T-helper 17 cell (primary cell): ENCODE measurements at regions not wholly inside any gene's neighbourhood (a gene's known extent, or its start where the extent isn't known, plus 50 kb on each side); places are given as distances from the start of the nearest gene placed in this dataset.
A peak's percentile ranks its signal among the peaks of the same experiment; 100 is the strongest.

Source experiments
- ATAC-seq: fragments of 150-1000 bp; cut with Tn5 transposase; 2 replicates; pipeline ENCODE4 v1.10.0; 2021; ENCODE audit warnings: mild to moderate bottlenecking, moderate library complexity
- DNase-seq, 3 donors: peaks; one replicate each; pipeline versions ENCODE4 v3.0.0 to v3.0.0-alpha.2; 2020 to 2021
- H3K9me3 ChIP-seq: one replicate; pipeline ENCODE4 v1.7.0; 2013; ENCODE audit warnings: low read length, mild to moderate bottlenecking; ENCODE audit not compliant: control insufficient read depth, poor library complexity, severe bottlenecking
- H3K27ac Mint-ChIP-seq: one replicate; pipeline ENCODE4 v1.8.0; 2022; ENCODE audit warnings: mild to moderate bottlenecking, moderate library complexity, mixed read lengths
- H3K27me3 Mint-ChIP-seq: one replicate; pipeline ENCODE4 v1.8.0; 2022; ENCODE audit warnings: mixed read lengths
- H3K36me3 Mint-ChIP-seq: one replicate; pipeline ENCODE4 v1.8.0; 2022; ENCODE audit warnings: low read depth, mixed read lengths
- H3K4me1 Mint-ChIP-seq: one replicate; pipeline ENCODE4 v1.8.0; 2022; ENCODE audit warnings: mild to moderate bottlenecking, mixed read lengths
- H3K4me3 Mint-ChIP-seq: one replicate; pipeline ENCODE4 v1.8.0; 2022; ENCODE audit warnings: mild to moderate bottlenecking, moderate library complexity, mixed read lengths

DNA sequence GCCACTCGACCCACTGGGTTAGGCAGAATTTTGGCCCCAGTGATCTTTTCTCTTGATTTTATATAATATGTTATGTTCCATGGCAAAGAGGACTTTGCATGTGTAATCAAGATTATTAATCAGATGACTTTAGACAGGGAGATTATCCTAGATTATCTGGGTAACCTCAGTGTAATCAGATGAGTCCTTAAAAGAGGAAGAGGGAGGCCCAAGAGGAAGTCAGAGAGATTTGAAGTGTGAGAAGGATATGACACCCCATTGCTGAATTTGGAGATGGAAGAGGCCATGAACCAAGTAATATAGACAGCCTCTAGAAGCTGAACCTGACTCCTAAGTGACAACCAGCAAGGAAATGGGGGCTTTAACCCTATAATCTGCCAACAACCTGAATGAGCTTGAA, 117.1 kb upstream of the CSF3R start:
- Mint-ChIP-seq H3K4me1 (peaks cover 2% of the 10 kb centered on the region), H3K4me3 (no peak overlapping the region), H3K27ac (no peak overlapping the region), H3K36me3 (no peaks in the 10 kb centered on the region), H3K27me3 (peaks cover 47% of the 10 kb centered on the region)
- ATAC-seq (no peak), DNase-seq (no peak)
- H3K9me3 ChIP-seq: no peaks in the 10 kb centered on the region

DNA sequence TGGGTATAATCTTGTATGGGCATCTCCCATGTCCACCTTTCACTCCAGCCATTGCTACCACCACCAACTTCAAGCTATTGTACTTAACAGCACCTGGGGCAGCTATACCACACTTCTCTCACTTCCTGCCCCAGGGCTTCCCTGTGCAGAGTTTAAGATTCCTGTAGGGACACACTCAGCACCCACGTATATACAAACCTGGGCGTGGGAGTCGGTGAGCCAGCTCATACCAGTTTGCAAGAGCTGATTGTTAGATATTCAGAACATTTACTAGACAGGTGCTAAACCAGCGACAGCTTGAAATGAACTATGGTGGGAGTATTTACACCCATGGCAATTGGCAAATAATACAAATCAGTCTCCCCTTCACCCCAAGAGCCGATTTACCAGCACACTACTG, 114.8 kb upstream of the CSF3R start:
- H3K36me3 Mint-ChIP-seq: no peaks in the 10 kb centered on the region
- H3K27ac Mint-ChIP-seq: no peak overlapping the region
- peaks cover 61% of the 10 kb centered on the region for H3K27me3 Mint-ChIP-seq
- no peaks in the 10 kb centered on the region for H3K9me3 ChIP-seq
- H3K4me1 Mint-ChIP-seq: peaks cover 2% of the 10 kb centered on the region
- ATAC-seq (no peak), DNase-seq (no peak)
- H3K4me3 Mint-ChIP-seq: peak overlapping the region; percentile 16

DNA sequence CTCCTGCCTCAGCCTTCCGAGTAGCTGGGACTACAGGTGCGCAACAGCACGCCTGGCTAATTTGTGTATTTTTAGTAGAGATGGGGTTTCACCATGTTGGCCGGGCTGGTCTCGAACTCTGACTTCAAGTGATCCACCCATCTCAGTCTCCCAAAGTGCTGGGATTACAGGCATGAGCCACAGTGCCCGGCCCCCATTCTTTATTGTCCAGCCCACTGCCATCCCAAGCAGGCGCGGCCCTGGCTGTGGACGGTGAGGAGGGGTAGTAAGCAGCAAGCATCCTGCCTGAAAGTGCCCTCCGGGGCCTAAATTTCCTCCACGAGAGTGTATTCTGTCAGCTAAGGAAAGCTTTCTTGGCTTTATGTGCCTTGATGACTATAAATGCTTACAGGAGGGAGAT, 113.2 kb upstream of the CSF3R start:
- no peak for ATAC-seq
- no peaks in the 10 kb centered on the region for H3K36me3 Mint-ChIP-seq
- peaks cover 3% of the 10 kb centered on the region for H3K4me1 Mint-ChIP-seq
- no peak overlapping the region for H3K4me3 Mint-ChIP-seq
- H3K9me3 ChIP-seq: no peaks in the 10 kb centered on the region
- H3K27me3 Mint-ChIP-seq: peaks cover 60% of the 10 kb centered on the region
- H3K27ac Mint-ChIP-seq: no peak overlapping the region
- DNase-seq: no peak

DNA sequence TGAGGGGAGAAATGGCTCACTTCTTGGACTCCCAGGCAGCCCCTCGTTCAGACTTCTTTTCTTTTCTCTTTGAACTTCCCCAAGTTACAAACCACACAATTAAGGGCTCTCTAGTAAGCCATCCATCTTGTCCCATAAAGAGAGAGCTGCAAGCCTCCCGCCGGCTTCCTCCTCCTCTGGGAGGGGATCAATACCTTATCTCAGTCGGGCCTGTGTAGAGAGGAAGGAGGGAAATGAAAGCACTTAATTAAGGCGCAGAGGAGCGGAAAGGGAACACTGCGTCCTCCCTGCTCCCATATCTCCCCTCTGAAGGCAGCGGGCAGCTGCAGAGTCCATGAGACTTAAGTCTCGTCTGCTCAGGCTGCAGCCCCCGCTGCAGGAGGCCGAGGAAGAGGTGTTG, 112.6 kb upstream of the CSF3R start:
- no peak for ATAC-seq
- peaks cover 4% of the 10 kb centered on the region for H3K4me1 Mint-ChIP-seq
- no peaks in the 10 kb centered on the region for H3K9me3 ChIP-seq
- H3K4me3 Mint-ChIP-seq: no peak overlapping the region
- H3K27ac Mint-ChIP-seq: no peak overlapping the region
- peaks cover 66% of the 10 kb centered on the region for H3K27me3 Mint-ChIP-seq
- no peak for DNase-seq
- H3K36me3 Mint-ChIP-seq: no peaks in the 10 kb centered on the region

DNA sequence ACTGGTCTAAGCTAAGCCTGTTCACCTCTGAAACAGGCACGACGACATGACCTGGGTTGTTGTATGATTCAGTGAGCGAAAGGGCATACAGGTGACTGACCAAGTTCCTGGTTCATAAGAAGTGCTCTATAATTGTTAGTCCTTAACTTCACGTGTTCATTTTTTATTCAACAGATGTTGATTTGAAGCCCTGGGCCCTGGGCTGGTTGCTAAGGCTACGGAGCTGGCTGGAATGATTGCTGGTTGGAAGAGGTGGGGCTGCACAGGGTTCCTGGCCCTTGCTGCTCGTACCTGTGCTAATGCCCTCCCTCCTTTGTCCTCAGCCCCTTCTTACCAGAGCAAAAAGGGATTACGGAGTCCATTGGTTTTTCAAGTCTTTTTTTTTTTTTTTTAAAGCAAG, 111.3 kb upstream of the CSF3R start:
- H3K4me3 Mint-ChIP-seq: no peak overlapping the region
- no peak for ATAC-seq
- H3K4me1 Mint-ChIP-seq: peaks cover 4% of the 10 kb centered on the region
- peaks cover 74% of the 10 kb centered on the region for H3K27me3 Mint-ChIP-seq
- no peaks in the 10 kb centered on the region for H3K36me3 Mint-ChIP-seq
- H3K27ac Mint-ChIP-seq: no peak overlapping the region
- no peaks in the 10 kb centered on the region for H3K9me3 ChIP-seq
- DNase-seq: no peak

DNA sequence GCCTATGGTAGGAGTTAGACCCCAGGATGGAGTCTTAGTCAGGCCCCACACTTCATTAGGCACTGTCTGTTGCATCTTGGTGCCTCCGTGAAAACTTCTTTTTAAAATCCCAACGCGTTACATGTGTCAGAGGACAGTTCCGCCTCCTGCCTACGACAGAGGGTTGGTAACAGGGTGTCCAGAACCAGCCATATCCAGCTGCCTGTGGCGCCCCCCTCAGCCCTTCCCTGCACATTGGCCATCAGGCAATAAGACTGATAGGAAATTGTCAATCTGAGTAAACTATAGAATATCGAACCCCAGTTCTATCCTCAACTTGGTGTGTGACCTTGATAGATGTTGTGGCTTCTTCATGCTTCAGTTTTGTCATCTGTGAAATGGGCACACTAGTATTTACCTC, 108.6 kb upstream of the CSF3R start:
- no peaks in the 10 kb centered on the region for H3K9me3 ChIP-seq
- Mint-ChIP-seq H3K4me3 (no peak overlapping the region), H3K4me1 (peaks cover 6% of the 10 kb centered on the region), H3K27me3 (peaks cover 75% of the 10 kb centered on the region), H3K36me3 (peaks cover 2% of the 10 kb centered on the region), H3K27ac (no peak overlapping the region)
- ATAC-seq (no peak), DNase-seq (no peak)

DNA sequence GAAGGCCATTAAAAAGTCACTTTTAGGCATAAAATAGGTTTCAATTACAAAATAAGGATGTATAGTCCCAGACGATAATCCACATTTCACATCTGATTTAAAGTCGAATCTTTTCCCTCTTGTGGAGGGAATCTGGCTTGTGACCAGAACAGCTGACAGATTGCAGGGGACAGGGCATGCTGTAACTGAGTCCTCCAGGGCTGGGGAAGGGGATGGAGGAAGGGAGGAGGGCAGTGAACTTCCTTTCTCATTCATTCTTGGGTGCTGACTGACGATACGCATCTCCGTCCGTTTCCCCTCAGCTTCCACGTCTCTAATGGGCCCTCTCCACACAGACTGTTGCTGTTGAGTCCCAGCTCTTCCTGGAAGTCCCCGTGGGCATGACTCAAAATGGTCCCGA, 108.1 kb upstream of the CSF3R start:
- Mint-ChIP-seq H3K36me3 (peaks cover 2% of the 10 kb centered on the region), H3K27ac (no peak overlapping the region), H3K4me3 (no peak overlapping the region), H3K4me1 (peaks cover 7% of the 10 kb centered on the region), H3K27me3 (peaks cover 75% of the 10 kb centered on the region)
- no peaks in the 10 kb centered on the region for H3K9me3 ChIP-seq
- DNase-seq: no peak
- no peak for ATAC-seq

DNA sequence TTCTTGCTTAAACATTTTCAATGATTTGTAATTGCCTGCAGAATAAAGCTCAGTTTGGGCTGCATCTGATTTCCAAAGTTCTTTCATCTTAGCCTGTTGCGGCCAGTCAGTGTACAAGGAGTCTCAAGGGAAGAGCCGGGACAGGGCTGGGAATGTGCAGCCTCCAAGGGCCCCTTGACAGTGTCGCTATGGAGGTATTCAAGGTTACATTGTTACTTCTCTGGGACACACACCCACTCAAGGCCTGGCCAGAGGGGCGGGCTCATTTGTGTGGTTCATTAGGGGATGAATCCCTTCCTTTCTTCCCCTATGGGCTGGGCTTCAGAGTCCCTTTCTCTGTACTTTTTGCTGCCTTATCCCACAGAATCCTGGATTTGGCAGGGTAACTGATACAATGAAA, 107.6 kb upstream of the CSF3R start:
- no peaks in the 10 kb centered on the region for H3K9me3 ChIP-seq
- Mint-ChIP-seq H3K36me3 (peaks cover 2% of the 10 kb centered on the region), H3K27me3 (peaks cover 76% of the 10 kb centered on the region), H3K27ac (no peak overlapping the region), H3K4me3 (no peak overlapping the region), H3K4me1 (peaks cover 6% of the 10 kb centered on the region)
- DNase-seq (no peak), ATAC-seq (no peak)

DNA sequence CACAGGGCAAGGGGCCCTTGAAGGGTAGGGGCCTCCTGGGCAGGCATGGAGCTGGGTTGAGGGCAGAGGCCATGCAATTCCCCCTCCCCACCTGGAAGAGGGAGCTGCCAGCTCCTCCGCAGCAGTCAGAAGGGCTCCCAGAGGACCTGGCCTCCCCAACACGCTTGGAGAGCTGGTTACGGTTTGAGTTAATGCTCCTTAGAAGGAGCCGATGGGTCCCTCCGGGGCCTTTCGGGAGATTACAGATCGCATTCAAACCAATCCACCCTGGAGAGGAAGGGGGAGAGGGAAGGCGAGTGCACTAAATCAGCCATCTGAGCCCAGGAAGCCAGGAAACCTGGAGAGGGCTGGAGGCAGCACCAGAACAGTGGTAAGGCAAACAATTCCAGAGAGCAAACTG, 106.3 kb upstream of the CSF3R start:
- H3K27me3 Mint-ChIP-seq: peaks cover 80% of the 10 kb centered on the region
- DNase-seq: no peak

DNA sequence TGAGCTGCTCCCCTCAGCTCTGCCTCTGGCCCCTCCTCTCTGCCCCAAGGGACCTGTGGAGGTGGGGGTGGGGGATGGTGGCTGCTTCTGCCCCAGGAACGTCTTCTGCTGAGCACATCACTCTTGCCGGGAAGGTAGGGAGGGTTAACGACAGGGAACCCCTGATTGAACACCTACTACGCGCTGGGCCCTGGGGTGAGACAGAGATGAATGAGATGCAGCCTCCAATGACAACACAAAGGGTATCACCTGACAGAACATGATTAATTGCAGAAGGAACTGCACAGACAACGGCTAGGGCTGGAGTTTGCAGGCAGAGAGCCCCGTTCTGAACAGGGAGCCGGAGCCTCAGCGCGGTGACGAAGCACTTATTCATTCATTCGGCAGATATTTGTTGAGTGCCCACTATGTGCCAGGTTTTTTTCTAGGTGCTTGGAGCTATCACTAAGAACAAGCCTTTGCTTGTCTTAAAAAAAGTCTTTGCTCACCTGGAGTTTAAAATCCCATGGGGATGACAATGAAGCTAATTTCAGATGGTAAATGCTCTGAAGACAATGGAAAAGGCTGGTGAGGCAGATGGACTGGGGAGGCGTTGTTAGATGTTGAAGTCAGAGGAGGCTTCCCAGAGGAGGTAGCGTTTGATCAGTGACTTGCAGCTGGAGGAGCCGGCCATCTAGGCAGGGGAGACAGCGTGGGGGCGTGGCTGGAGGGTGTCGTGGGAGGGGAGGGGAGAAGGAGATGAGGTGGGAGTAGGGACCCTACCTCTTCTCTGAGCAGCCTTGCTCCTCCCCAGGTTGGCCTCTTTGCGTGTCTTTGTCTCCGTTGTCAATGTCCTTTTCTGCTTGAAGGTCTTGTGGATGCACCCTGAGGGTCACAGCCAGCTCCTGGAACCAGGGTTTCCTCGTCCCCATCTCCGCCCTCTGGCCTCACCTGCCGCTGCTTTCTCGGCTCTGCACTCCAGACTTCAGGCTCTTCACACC, 103.1 kb upstream of the CSF3R start:
- no peak overlapping the region for H3K4me3 Mint-ChIP-seq
- peaks cover 6% of the 10 kb centered on the region for H3K4me1 Mint-ChIP-seq
- DNase-seq: no peak
- H3K27ac Mint-ChIP-seq: no peak overlapping the region
- peaks cover 68% of the 10 kb centered on the region for H3K27me3 Mint-ChIP-seq
- H3K36me3 Mint-ChIP-seq: peaks cover 2% of the 10 kb centered on the region
- no peaks in the 10 kb centered on the region for H3K9me3 ChIP-seq
- no peak for ATAC-seq

More for the DNA sequence above, 106.3 kb upstream of the CSF3R start:
- Mint-ChIP-seq H3K36me3 (peaks cover 2% of the 10 kb centered on the region), H3K27ac (no peak overlapping the region), H3K4me3 (no peak overlapping the region), H3K4me1 (peaks cover 5% of the 10 kb centered on the region)
- H3K9me3 ChIP-seq: no peaks in the 10 kb centered on the region
- no peak for ATAC-seq

DNA sequence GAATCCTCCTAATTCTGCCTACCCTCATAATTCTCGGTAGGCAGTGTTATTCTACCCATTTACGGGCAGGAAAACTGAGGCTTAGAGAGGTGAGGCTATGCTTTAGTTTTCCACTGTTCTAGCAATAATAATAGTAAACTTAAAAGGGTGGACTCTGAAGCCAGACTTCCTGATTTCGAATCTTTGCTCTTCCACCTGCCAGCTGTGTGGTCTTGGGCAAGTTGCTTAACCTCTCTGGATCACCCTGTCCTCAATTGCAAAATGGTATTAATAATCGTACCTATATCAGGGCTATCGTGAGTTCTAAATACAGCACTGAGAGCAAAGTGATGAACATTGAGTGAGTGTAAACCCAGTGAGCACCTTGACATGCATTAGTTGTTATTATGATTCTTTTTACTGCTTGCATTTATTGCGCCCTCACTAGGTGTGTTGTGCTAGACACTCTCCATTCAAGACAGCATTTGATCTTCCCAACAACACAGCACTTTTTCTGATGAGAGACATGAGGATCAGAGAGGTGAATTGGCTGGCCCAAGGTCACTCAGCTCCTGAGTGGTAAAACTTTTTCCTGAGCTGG, 102.3 kb upstream of the CSF3R start:
- ATAC-seq: no peak
- H3K27ac Mint-ChIP-seq: no peak overlapping the region
- H3K9me3 ChIP-seq: no peaks in the 10 kb centered on the region
- H3K36me3 Mint-ChIP-seq: peaks cover 2% of the 10 kb centered on the region
- DNase-seq: no peak
- H3K27me3 Mint-ChIP-seq: peaks cover 69% of the 10 kb centered on the region
- H3K4me1 Mint-ChIP-seq: peaks cover 8% of the 10 kb centered on the region
- no peak overlapping the region for H3K4me3 Mint-ChIP-seq

DNA sequence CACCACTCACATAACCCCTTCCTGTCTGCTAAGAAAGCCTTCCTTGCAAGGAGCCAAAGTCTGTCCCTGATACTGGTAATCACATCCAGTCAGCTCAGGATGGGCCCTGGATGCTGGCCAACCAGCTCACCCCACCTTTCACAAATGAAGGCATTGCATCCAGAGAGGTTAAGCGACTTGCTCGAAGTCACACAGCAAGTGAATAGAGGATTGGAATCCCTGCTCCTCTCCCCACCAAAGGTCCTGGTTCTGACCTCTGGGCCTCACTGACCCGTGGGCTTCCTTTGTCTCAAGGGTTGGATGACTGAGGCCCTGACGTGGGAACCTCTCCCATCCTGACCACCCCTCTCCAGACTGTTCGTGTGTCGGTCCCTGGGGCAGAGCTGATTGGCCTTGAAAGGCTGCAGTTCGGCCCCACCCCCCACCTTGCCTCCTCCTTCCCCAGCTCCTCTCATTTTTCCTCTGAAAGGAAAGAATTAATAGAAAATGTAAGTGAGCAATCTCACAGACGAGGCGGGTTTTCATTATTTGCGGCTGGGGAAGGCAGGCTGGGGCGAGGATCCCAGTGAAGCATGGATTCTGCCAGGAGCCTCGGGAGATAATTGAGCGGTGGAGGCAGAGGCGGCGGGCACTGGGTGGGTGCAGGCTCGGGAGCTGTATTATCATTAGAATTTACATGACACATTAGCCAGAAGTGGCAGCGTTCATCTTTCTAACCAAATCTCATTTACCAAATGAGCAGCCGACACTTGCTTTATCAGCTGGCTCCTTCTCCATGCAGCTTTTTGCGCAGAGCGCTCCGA, 101.5 kb upstream of the CSF3R start:
- ATAC-seq: no peak
- H3K27me3 Mint-ChIP-seq: peaks cover 63% of the 10 kb centered on the region

DNA sequence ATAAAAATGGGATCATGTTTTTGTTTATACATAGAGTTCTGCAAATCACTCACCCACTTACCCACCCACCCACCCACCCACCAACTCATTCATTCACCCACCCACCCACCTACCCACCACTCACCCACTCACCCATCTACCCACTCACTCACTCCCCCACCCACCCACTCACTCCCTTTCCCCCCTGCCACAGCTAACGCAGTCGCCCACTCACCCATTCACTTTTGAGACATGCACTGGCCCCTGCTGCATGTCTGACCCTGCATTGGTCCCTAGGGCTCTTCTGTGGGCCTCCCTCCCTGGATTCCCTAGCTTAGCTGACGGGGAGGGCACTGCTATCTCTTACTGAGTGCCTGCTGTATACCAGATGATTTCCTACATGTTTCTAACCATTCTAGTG, 100.4 kb upstream of the CSF3R start:
- peaks cover 10% of the 10 kb centered on the region for H3K4me1 Mint-ChIP-seq
- ATAC-seq (no peak), DNase-seq (no peak)
- H3K9me3 ChIP-seq: no peaks in the 10 kb centered on the region
- peaks cover 2% of the 10 kb centered on the region for H3K36me3 Mint-ChIP-seq
- H3K27me3 Mint-ChIP-seq: peaks cover 60% of the 10 kb centered on the region
- H3K27ac Mint-ChIP-seq: no peak overlapping the region
- no peak overlapping the region for H3K4me3 Mint-ChIP-seq

More for the DNA sequence above, 101.5 kb upstream of the CSF3R start:
- peaks cover 2% of the 10 kb centered on the region for H3K36me3 Mint-ChIP-seq
- H3K9me3 ChIP-seq: no peaks in the 10 kb centered on the region
- peaks cover 8% of the 10 kb centered on the region for H3K4me1 Mint-ChIP-seq
- H3K27ac Mint-ChIP-seq: no peak overlapping the region
- no peak for DNase-seq
- H3K4me3 Mint-ChIP-seq: no peak overlapping the region
